K562 (cell line): ENCODE measurements at regions not wholly inside any gene's neighbourhood (a gene's known extent, or its start where the extent isn't known, plus 50 kb on each side); places are given as distances from the start of the nearest gene placed in this dataset.

Experiments used
- CHD1 ChIP-seq: fragments of 200-600 bp; sonication (generic); IDR thresholded peaks from one replicate; pipeline ENCODE4 v1.6.1; 2012; ENCODE audit warnings: mild to moderate bottlenecking, moderate library complexity, low read length, inconsistent platforms
- JUND ChIP-seq, 2 experiments: IDR thresholded peaks; 2 replicates in 1 of 2; 3 replicates in 1 of 2; pipeline ENCODE4 v1.6.1; 2011; ENCODE audit warnings: borderline replicate concordance in 2 of 2, low read depth in 2 of 2, low read length in 2 of 2, improper control_type of control experiment in 1 of 2, missing biosample characterization in 1 of 2, missing genetic modification characterization in 1 of 2, missing genetic modification reagents in 1 of 2
- POLR2A ChIP-seq: fragments of 450-650 bp; conservative IDR thresholded peaks from 2 replicates; pipeline ENCODE4 v1.6.1; 2016
- PTBP1 ChIP-seq: fragments of 200-400 bp; formaldehyde crosslinking; IDR thresholded peaks from 2 replicates; pipeline ENCODE4 v1.6.1; 2017; ENCODE audit warnings: low read depth, low read length
- RBM25 ChIP-seq: fragments of 200-400 bp; formaldehyde crosslinking; IDR thresholded peaks from 2 replicates; pipeline ENCODE4 v1.6.1; 2018; ENCODE audit warnings: low read length, low read depth, moderate library complexity; ENCODE audit not compliant: severe bottlenecking
- SMAD2 ChIP-seq: fragments of 150-350 bp; IDR thresholded peaks from 2 replicates; pipeline ENCODE4 v1.6.1; 2014; ENCODE audit warnings: low read depth, mild to moderate bottlenecking, low read length
- ZBED1 ChIP-seq: IDR thresholded peaks from 2 replicates; pipeline ENCODE4 v1.6.1; 2014
- ZFX ChIP-seq: sonication (generic); formaldehyde crosslinking; IDR thresholded peaks from 2 replicates; pipeline ENCODE4 v1.8.0; 2022; ENCODE audit warnings: mild to moderate bottlenecking, missing genetic modification reagents, moderate library complexity
- ZNF140 ChIP-seq: fragments of 250-450 bp; sonication (Bioruptor Pico); IDR thresholded peaks from 2 replicates; pipeline ENCODE4 v1.8.0; 2021; ENCODE audit warnings: moderate library complexity, mild to moderate bottlenecking, inconsistent platforms
- TF ChIP-seq, protein P1 (sequence below): fragments of 450-650 bp; IDR thresholded peaks from 2 replicates; pipeline ENCODE4 v1.6.1; 2018; ENCODE audit warnings: mild to moderate bottlenecking, low read depth; ENCODE audit not compliant: partially characterized antibody
- TF ChIP-seq, protein P2 (sequence below), 3 experiments: IDR thresholded peaks in 2 of 3; conservative IDR thresholded peaks in 1 of 3; 2 replicates each; pipeline ENCODE4 v1.5.1; 2011 to 2012; ENCODE audit warnings: low read length in 3 of 3, mild to moderate bottlenecking in 3 of 3, control low read depth in 2 of 3, improper control_type of control experiment in 1 of 3, inconsistent platforms in 1 of 3, low read depth in 1 of 3, mixed read lengths in 1 of 3, moderate library complexity in 1 of 3; ENCODE audit not compliant: insufficient read depth in 2 of 3
- TF ChIP-seq, protein P3 (sequence below): sonication (generic); formaldehyde crosslinking; IDR thresholded peaks from 2 replicates; pipeline ENCODE4 v1.5.0; 2020; ENCODE audit warnings: missing genetic modification reagents
- TF ChIP-seq, protein P4 (sequence below): sonication (generic); formaldehyde crosslinking; IDR thresholded peaks from 2 replicates; pipeline ENCODE4 v1.8.1; 2023; ENCODE audit warnings: mild to moderate bottlenecking, missing genetic modification reagents

DNA sequence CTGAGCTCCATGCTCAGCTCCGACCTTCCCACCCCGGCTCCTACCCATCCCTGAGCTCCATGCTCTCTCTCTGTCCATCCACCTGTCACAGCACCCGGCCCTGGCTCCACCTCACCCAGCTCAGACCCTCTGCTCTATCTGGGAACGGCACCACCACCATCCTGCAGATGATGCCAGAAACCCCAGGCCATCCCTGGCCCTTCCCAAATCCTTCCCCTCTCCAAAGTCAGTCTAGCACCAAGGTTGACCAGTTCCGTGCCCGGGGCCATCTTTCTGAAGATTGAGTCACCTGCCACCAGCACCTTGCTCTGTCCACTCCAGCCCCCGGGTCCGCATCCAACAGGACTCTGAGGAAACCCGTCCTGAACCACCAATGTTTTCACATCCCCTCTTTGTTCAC is 969.6 kb downstream of the BRD1 start:
- TF ChIP-seq, protein P1, sequence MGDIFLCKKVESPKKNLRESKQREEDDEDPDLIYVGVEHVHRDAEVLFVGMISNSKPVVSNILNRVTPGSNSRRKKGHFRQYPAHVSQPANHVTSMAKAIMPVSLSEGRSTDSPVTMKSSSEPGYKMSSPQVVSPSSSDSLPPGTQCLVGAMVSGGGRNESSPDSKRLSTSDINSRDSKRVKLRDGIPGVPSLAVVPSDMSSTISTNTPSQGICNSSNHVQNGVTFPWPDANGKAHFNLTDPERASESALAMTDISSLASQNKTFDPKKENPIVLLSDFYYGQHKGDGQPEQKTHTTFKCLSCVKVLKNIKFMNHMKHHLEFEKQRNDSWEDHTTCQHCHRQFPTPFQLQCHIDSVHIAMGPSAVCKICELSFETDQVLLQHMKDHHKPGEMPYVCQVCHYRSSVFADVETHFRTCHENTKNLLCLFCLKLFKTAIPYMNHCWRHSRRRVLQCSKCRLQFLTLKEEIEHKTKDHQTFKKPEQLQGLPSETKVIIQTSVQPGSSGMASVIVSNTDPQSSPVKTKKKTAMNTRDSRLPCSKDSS = no peak
- TF ChIP-seq RBM25 = no peak
- TF ChIP-seq ZFX (CRISPR knock-in tag) = no peak
- TF ChIP-seq, protein P2, sequence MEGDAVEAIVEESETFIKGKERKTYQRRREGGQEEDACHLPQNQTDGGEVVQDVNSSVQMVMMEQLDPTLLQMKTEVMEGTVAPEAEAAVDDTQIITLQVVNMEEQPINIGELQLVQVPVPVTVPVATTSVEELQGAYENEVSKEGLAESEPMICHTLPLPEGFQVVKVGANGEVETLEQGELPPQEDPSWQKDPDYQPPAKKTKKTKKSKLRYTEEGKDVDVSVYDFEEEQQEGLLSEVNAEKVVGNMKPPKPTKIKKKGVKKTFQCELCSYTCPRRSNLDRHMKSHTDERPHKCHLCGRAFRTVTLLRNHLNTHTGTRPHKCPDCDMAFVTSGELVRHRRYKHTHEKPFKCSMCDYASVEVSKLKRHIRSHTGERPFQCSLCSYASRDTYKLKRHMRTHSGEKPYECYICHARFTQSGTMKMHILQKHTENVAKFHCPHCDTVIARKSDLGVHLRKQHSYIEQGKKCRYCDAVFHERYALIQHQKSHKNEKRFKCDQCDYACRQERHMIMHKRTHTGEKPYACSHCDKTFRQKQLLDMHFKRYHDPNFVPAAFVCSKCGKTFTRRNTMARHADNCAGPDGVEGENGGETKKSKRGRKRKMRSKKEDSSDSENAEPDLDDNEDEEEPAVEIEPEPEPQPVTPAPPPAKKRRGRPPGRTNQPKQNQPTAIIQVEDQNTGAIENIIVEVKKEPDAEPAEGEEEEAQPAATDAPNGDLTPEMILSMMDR (IDR thresholded peaks at IDR 0.05 in 2 of 3, conservative IDR thresholded peaks at IDR 0.05 in 1 of 3; ENCODE audit: insufficient read depth in 2 of 3, low read depth in 1 of 3, low read length in 3 of 3) = no peak
- no peak for TF ChIP-seq POLR2A
- no peak for TF ChIP-seq ZNF140 (CRISPR knock-in tag)
- no peak for TF ChIP-seq CHD1
- no peak for TF ChIP-seq PTBP1
- TF ChIP-seq JUND (IDR thresholded peaks at IDR 0.05; ENCODE audit: borderline replicate concordance, low read depth, low read length) = no peak
- no peak for TF ChIP-seq JUND (tag; IDR thresholded peaks at IDR 0.05; ENCODE audit: borderline replicate concordance, low read depth, low read length)
- TF ChIP-seq, protein P3, sequence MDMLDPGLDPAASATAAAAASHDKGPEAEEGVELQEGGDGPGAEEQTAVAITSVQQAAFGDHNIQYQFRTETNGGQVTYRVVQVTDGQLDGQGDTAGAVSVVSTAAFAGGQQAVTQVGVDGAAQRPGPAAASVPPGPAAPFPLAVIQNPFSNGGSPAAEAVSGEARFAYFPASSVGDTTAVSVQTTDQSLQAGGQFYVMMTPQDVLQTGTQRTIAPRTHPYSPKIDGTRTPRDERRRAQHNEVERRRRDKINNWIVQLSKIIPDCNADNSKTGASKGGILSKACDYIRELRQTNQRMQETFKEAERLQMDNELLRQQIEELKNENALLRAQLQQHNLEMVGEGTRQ (CRISPR knock-in tag) = no peak
- no peak for TF ChIP-seq SMAD2
- TF ChIP-seq, protein P4, sequence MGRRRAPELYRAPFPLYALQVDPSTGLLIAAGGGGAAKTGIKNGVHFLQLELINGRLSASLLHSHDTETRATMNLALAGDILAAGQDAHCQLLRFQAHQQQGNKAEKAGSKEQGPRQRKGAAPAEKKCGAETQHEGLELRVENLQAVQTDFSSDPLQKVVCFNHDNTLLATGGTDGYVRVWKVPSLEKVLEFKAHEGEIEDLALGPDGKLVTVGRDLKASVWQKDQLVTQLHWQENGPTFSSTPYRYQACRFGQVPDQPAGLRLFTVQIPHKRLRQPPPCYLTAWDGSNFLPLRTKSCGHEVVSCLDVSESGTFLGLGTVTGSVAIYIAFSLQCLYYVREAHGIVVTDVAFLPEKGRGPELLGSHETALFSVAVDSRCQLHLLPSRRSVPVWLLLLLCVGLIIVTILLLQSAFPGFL (CRISPR knock-in tag) = no peak
- no peak for TF ChIP-seq ZBED1
